Psoas muscle (tissue), 7 donors: ENCODE measurements at regions not wholly inside any gene's neighbourhood (a gene's known extent, or its start where the extent isn't known, plus 50 kb on each side); places are given as distances from the start of the nearest gene placed in this dataset.
A peak's percentile ranks its signal among the peaks of the same experiment; 100 is the strongest.

Source experiments
- ATAC-seq, 4 donors: fragments of 200-7000 bp; cut with Tn5 transposase; one replicate each; pipeline ENCODE4 v1.9.1; 2020; ENCODE audit warnings: moderate library complexity in 3 of 4, mild to moderate bottlenecking in 2 of 4
- DNase-seq, 2 donors: peaks; one replicate each; pipeline ENCODE4 v3.0.0-alpha.2; 2020
- H3K27ac ChIP-seq: fragments of 200-600 bp; one replicate; pipeline ENCODE4 v1.8.0; 2022
- H3K27me3 ChIP-seq, 3 donors: fragments of 200-600 bp in 1 of 3; one replicate each; pipeline versions ENCODE4 v1.6.1 to v1.8.0; 2013 to 2022; ENCODE audit warnings: low read length in 2 of 3, mild to moderate bottlenecking in 2 of 3, moderate library complexity in 1 of 3; ENCODE audit not compliant: insufficient read depth in 3 of 3
- H3K36me3 ChIP-seq, 2 donors: fragments of 200-600 bp in 1 of 2; one replicate each; pipeline versions ENCODE4 v1.6.1 to v1.8.0; 2013 to 2022; ENCODE audit warnings: low read depth in 1 of 2, mild to moderate bottlenecking in 1 of 2, moderate library complexity in 1 of 2; ENCODE audit not compliant: insufficient read depth in 1 of 2
- H3K4me1 ChIP-seq: fragments of 200-600 bp; one replicate; pipeline ENCODE4 v1.8.0; 2022
- H3K4me3 ChIP-seq: fragments of 200-600 bp; one replicate; pipeline ENCODE4 v1.8.0; 2022; ENCODE audit warnings: mild to moderate bottlenecking
- H3K9me3 ChIP-seq: fragments of 200-600 bp; one replicate; pipeline ENCODE4 v1.8.0; 2022
- CTCF ChIP-seq: fragments of 200-600 bp; IDR thresholded peaks from one replicate; pipeline ENCODE4 v1.8.0; 2022; ENCODE audit warnings: antibody characterized with exemption
- WGBS, 3 donors: extraction: QIAGEN DNeasy Blood & Tissue Kit; methylation state at CpG; one replicate each; pipeline versions ENCODE4 v1.1.6 to v1.1.7; 2013; 5-methylcytosine and 5-hydroxymethylcytosine counted together
- intact Hi-C, 2 donors: fragments of 100-400 bp; cut with DNase I; formaldehyde crosslinking; loops; one replicate each; pipeline versions ENCODE4 v1.11.0 to v1.14.2; 2022
- donor health status: healthy with polysubstance abuse.
- donor health status: DM: no; HTN: no; CAD: no; lungs with moderate emphysema.
- donor health status: Bipolar disorder and iron deficiency.
- donor health status: healthy.
- donor health status: DM: yes; HTN: yes; CAD: no.
- donor health status: DM: no; HTN: no; CAD: no.
- donor health status: DM: yes; HTN: yes; CAD: no.

- Histone ChIP-seq H3K9me3 (no peaks in the 10 kb centered on the region), H3K4me3 (no peak overlapping the region), H3K27me3 (no peaks in the 10 kb centered on the region), H3K4me1 (no peaks in the 10 kb centered on the region), H3K27ac (no peak overlapping the region), H3K36me3 (no peaks in the 10 kb centered on the region)
- DNase-seq (no peak), ATAC-seq (no peak)
- no peak for TF ChIP-seq CTCF
- 86 to 95% (median 93%) methylated on average over 2 of the region's 2 CpGs for WGBS, 3 donors
- intact Hi-C loops, result no loop called here
Measured at GRCh38 chr18:21168880-21169279, 57.3 kb upstream of the ROCK1 start.

- H3K9me3 ChIP-seq, result no peaks in the 10 kb centered on the region
- H3K27me3 ChIP-seq, result no peaks in the 10 kb centered on the region
- intact Hi-C loops, result no loop called here
- no peak for TF ChIP-seq CTCF
- no peaks in the 10 kb centered on the region for H3K36me3 ChIP-seq
- H3K4me1 ChIP-seq, result no peaks in the 10 kb centered on the region
- WGBS, 3 donors, result 75 to 82% (median 78%) methylated on average over 6 of the region's 6 CpGs
- no peak overlapping the region for H3K27ac ChIP-seq
- ATAC-seq (no peak), DNase-seq (no peak)
- H3K4me3 ChIP-seq, result no peak overlapping the region
Measured at GRCh38 chr18:21177822-21178221, 64.2 kb upstream of the GREB1L start.

GRCh38 chr18:21179590-21180220 is 62.3 kb upstream of the GREB1L start:
- Histone ChIP-seq H3K27ac (no peak overlapping the region), H3K36me3 (no peaks in the 10 kb centered on the region), H3K9me3 (no peaks in the 10 kb centered on the region), H3K4me1 (no peaks in the 10 kb centered on the region), H3K27me3 (no peaks in the 10 kb centered on the region), H3K4me3 (no peak overlapping the region)
- ATAC-seq, result peak in 2 of 4 donors; percentile 67
- DNase-seq, result no peak
- intact Hi-C loops, result loop anchor here (5.0 to 10.0 kb wide), 2 partner anchors 65 to 172 kb away; partner anchors contain the start of gene ROCK1 (in 1 of the 2)
- 26 to 34% (median 28%) methylated on average over 7 of the region's 7 CpGs for WGBS, 3 donors
- TF ChIP-seq CTCF, result peak; percentile 62

GRCh38 chr18:21180588-21180987 is 61.4 kb upstream of the GREB1L start:
- H3K36me3 ChIP-seq, result no peaks in the 10 kb centered on the region
- WGBS, 3 donors, result 68 to 85% (median 81%) methylated on average over 7 of the region's 7 CpGs
- no peak overlapping the region for H3K27ac ChIP-seq
- TF ChIP-seq CTCF, result no peak
- intact Hi-C loops, result loop anchor here (5.0 to 10.0 kb wide), 2 partner anchors 66 to 173 kb away; partner anchors contain the start of gene ROCK1 (in 1 of the 2)
- no peak for ATAC-seq
- H3K9me3 ChIP-seq, result no peaks in the 10 kb centered on the region
- H3K4me1 ChIP-seq, result no peaks in the 10 kb centered on the region
- no peak for DNase-seq
- no peaks in the 10 kb centered on the region for H3K27me3 ChIP-seq
- no peak overlapping the region for H3K4me3 ChIP-seq

- 72 to 80% (median 73%) methylated on average over 3 of the region's 3 CpGs for WGBS, 3 donors
- no peak overlapping the region for H3K4me3 ChIP-seq
- TF ChIP-seq CTCF, result no peak
- H3K36me3 ChIP-seq, result no peaks in the 10 kb centered on the region
- H3K27me3 ChIP-seq, result no peaks in the 10 kb centered on the region
- no peaks in the 10 kb centered on the region for H3K9me3 ChIP-seq
- no peaks in the 10 kb centered on the region for H3K4me1 ChIP-seq
- intact Hi-C loops, result loop anchor here (5.0 to 10.0 kb wide), 2 partner anchors 67 to 174 kb away; partner anchors contain the start of gene ROCK1 (in 1 of the 2)
- ATAC-seq (no peak), DNase-seq (no peak)
- no peak overlapping the region for H3K27ac ChIP-seq
Measured at GRCh38 chr18:21181766-21182165, 60.3 kb upstream of the GREB1L start.
